ENCODE measurements at regions not wholly inside any gene's neighbourhood (a gene's known extent, or its start where the extent isn't known, plus 50 kb on each side); places are given as distances from the start of the nearest gene placed in this dataset.

- ATAC-seq = no peak
- TF ChIP-seq, protein P1, sequence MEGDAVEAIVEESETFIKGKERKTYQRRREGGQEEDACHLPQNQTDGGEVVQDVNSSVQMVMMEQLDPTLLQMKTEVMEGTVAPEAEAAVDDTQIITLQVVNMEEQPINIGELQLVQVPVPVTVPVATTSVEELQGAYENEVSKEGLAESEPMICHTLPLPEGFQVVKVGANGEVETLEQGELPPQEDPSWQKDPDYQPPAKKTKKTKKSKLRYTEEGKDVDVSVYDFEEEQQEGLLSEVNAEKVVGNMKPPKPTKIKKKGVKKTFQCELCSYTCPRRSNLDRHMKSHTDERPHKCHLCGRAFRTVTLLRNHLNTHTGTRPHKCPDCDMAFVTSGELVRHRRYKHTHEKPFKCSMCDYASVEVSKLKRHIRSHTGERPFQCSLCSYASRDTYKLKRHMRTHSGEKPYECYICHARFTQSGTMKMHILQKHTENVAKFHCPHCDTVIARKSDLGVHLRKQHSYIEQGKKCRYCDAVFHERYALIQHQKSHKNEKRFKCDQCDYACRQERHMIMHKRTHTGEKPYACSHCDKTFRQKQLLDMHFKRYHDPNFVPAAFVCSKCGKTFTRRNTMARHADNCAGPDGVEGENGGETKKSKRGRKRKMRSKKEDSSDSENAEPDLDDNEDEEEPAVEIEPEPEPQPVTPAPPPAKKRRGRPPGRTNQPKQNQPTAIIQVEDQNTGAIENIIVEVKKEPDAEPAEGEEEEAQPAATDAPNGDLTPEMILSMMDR (IDR thresholded peaks at IDR 0.05) = no peak
- Mint-ChIP-seq H3K4me3 (no peak overlapping the region), H3K9me3 (no peaks in the 10 kb centered on the region), H3K4me1 (ENCODE audit: low read depth) (no peaks in the 10 kb centered on the region), H3K36me3 (ENCODE audit: low read depth) (no peaks in the 10 kb centered on the region), H3K27ac (no peak overlapping the region), H3K27me3 (peaks cover 29% of the 10 kb centered on the region)
- intact Hi-C loops (cut with micrococcal nuclease) = no loop called here
- DNase-seq = no peak
- POLR2A ChIA-PET = no interaction called here
- CTCF ChIA-PET = no interaction called here
Measured at GRCh38 chr7:22632674-22633073, 94.3 kb upstream of the IL6 start.

- ChIA-PET POLR2A (no interaction called here), CTCF (no interaction called here)
- DNase-seq (no peak), ATAC-seq (no peak)
- Mint-ChIP-seq H3K9me3 (no peaks in the 10 kb centered on the region), H3K4me1 (ENCODE audit: low read depth) (no peaks in the 10 kb centered on the region), H3K27ac (no peak overlapping the region), H3K36me3 (ENCODE audit: low read depth) (no peaks in the 10 kb centered on the region), H3K4me3 (no peak overlapping the region), H3K27me3 (peaks cover 26% of the 10 kb centered on the region)
- intact Hi-C loops (cut with micrococcal nuclease) = no loop called here
- TF ChIP-seq, protein P1 (IDR thresholded peaks at IDR 0.05) = no peak
Measured at GRCh38 chr7:22631730-22632129, 95.3 kb upstream of the IL6 start.

DNA sequence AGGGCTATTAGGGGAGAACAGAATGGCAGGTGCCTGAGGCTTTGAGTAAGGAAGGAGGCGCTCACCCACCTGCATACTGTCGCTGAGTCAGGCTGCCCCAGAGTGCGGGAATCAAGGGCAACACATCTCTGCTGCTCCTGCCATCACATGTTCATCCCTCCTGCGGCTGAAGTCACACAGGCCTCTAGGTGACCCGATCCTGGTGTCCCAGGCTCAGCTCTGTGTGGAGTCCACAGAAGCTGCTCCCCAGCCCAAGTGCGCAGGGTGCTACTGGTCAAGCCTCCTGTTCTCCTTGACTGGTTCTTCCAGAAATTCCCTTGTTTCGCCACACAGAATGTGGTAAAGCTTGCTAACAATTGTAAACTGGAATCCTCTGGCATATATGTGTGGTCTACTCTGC lies 96.9 kb upstream of the IL6 start:
- CTCF ChIA-PET = no interaction called here
- Mint-ChIP-seq H3K9me3 (no peaks in the 10 kb centered on the region), H3K4me1 (ENCODE audit: low read depth) (no peaks in the 10 kb centered on the region), H3K36me3 (ENCODE audit: low read depth) (no peaks in the 10 kb centered on the region), H3K4me3 (no peak overlapping the region), H3K27me3 (peaks cover 24% of the 10 kb centered on the region), H3K27ac (no peak overlapping the region)
- ATAC-seq (no peak), DNase-seq (no peak)
- POLR2A ChIA-PET = interaction anchor here (0.8 kb wide), 1 partner anchor 9 kb away, joined by 3 read pairs; no protein-coding TSS in a partner anchor
- intact Hi-C loops (cut with micrococcal nuclease) = no loop called here
- TF ChIP-seq, protein P1 (IDR thresholded peaks at IDR 0.05) = no peak

DNA sequence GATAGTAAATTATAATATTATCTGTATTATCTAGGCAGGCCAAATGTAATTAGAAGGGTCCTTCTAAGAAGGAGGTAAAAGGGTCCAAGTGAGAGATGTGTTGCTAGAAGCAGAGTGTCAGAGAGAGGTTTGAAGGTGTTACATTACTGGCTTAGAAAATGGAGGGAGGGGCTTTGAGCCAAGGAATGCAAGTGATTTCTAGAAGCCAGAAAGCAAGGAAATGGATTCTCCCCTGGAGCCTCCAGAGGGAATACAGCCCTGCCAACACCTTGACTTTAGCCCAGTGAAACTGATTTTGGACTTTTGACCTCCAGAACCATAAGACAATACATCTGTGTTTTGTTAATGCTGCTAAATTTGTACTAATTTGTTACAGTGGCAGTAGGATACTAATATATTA lies 97.9 kb upstream of the IL6 start:
- POLR2A ChIA-PET = no interaction called here
- Mint-ChIP-seq H3K4me3 (no peak overlapping the region), H3K36me3 (ENCODE audit: low read depth) (no peaks in the 10 kb centered on the region), H3K9me3 (no peaks in the 10 kb centered on the region), H3K27me3 (peaks cover 17% of the 10 kb centered on the region), H3K4me1 (ENCODE audit: low read depth) (no peaks in the 10 kb centered on the region), H3K27ac (no peak overlapping the region)
- ATAC-seq (no peak), DNase-seq (no peak)
- intact Hi-C loops (cut with micrococcal nuclease) = no loop called here
- TF ChIP-seq, protein P1 (IDR thresholded peaks at IDR 0.05) = no peak
- CTCF ChIA-PET = interaction anchor here (2.0 kb wide), 1 partner anchor 154 kb away, joined by 4 read pairs; no protein-coding TSS in a partner anchor

GRCh38 chr7:22628112-22628511 lies 98.9 kb upstream of the IL6 start:
- Mint-ChIP-seq H3K9me3 (no peaks in the 10 kb centered on the region), H3K4me1 (ENCODE audit: low read depth) (no peaks in the 10 kb centered on the region)

More at GRCh38 chr7:22628112-22628511, 98.9 kb upstream of the IL6 start:
- POLR2A ChIA-PET = no interaction called here
- TF ChIP-seq, protein P1 (IDR thresholded peaks at IDR 0.05) = no peak
- ATAC-seq (no peak), DNase-seq (no peak)
- H3K36me3 Mint-ChIP-seq (ENCODE audit: low read depth) = no peaks in the 10 kb centered on the region
- CTCF ChIA-PET = interaction anchor here (0.7 to 2.0 kb wide), 2 partner anchors 14 to 155 kb away, joined by 3 to 4 read pairs; no protein-coding TSS in a partner anchor
- intact Hi-C loops (cut with micrococcal nuclease) = no loop called here
- H3K27ac Mint-ChIP-seq = no peak overlapping the region
- no peak overlapping the region for H3K4me3 Mint-ChIP-seq
- H3K27me3 Mint-ChIP-seq = peaks cover 16% of the 10 kb centered on the region
